ACC112 (cell line): ENCODE measurements at regions not wholly inside any gene's neighbourhood (a gene's known extent, or its start where the extent isn't known, plus 50 kb on each side); places are given as distances from the start of the nearest gene placed in this dataset.
A peak's percentile ranks its signal among the peaks of the same experiment; 100 is the strongest.
"Not testable (repeated sequence)": the region's sequence is repeated elsewhere in the genome, so short reads cannot be mapped to it uniquely, and the experiment has no call there.

Experiments
- H2AFZ ChIP-seq: fragments of 200-600 bp; sonication (generic); one replicate; pipeline ENCODE4 v1.6.0; 2017; ENCODE audit warnings: antibody characterized with exemption, low read length; ENCODE audit not compliant: unreplicated experiment
- H3K27ac ChIP-seq: fragments of 200-600 bp; sonication (generic); 2 replicates; pipeline ENCODE4 v1.5.1; 2014; ENCODE audit warnings: low read depth, mild to moderate bottlenecking, antibody characterized with exemption, low read length, moderate library complexity
- H3K27me3 ChIP-seq: fragments of 200-600 bp; sonication (generic); 2 replicates; pipeline ENCODE4 v1.6.1; 2014; ENCODE audit warnings: mild to moderate bottlenecking, antibody characterized with exemption, low read length, moderate library complexity, mixed read lengths; ENCODE audit not compliant: insufficient read depth
- H3K36me3 ChIP-seq: fragments of 200-600 bp; sonication (generic); 2 replicates; pipeline ENCODE4 v1.6.1; 2016; ENCODE audit warnings: mild to moderate bottlenecking, antibody characterized with exemption, low read length, moderate library complexity, mixed read lengths; ENCODE audit not compliant: insufficient read depth
- H3K4me1 ChIP-seq: fragments of 200-600 bp; sonication (generic); one replicate; pipeline ENCODE4 v1.6.1; 2016; ENCODE audit warnings: low read length, mixed read lengths; ENCODE audit not compliant: insufficient read depth, unreplicated experiment, control insufficient read depth
- H3K4me3 ChIP-seq: fragments of 200-600 bp; sonication (generic); 2 replicates; pipeline ENCODE4 v1.5.1; 2014; ENCODE audit warnings: mild to moderate bottlenecking, low read depth, low read length
- H3K79me2 ChIP-seq: fragments of 200-600 bp; sonication (generic); one replicate; pipeline ENCODE4 v1.6.0; 2016; ENCODE audit warnings: low read length; ENCODE audit not compliant: control insufficient read depth, unreplicated experiment, insufficient read depth

- peak overlapping the region; percentile 70; the same call in 1 of the 2 replicates for H3K27ac ChIP-seq
- H3K4me1 ChIP-seq = peaks cover 41% of the 10 kb centered on the region
- no peaks in the 10 kb centered on the region for H3K36me3 ChIP-seq
- no peak overlapping the region for H2AFZ ChIP-seq
- no peaks in the 10 kb centered on the region for H3K79me2 ChIP-seq
- H3K27me3 ChIP-seq = no peaks in the 10 kb centered on the region
- no peak overlapping the region for H3K4me3 ChIP-seq
These were observed 173.8 kb upstream of the GLRA2 start for GRCh38 chrX:14355556-14355955.

- Histone ChIP-seq H2AFZ (peak overlapping the region; percentile 14), H3K27me3 (no peaks in the 10 kb centered on the region), H3K4me3 (no peak overlapping the region; the same call in 1 of the 2 replicates), H3K36me3 (no peaks in the 10 kb centered on the region), H3K79me2 (no peaks in the 10 kb centered on the region), H3K4me1 (peaks cover 41% of the 10 kb centered on the region), H3K27ac (peak overlapping the region; percentile 67)
These were observed 174.8 kb upstream of the GLRA2 start for GRCh38 chrX:14354521-14354920.

- no peak overlapping the region for H2AFZ ChIP-seq
- H3K36me3 ChIP-seq = no peaks in the 10 kb centered on the region
- no peaks in the 10 kb centered on the region for H3K27me3 ChIP-seq
- no peak overlapping the region for H3K4me3 ChIP-seq
- peaks cover 31% of the 10 kb centered on the region for H3K4me1 ChIP-seq
- no peak overlapping the region for H3K27ac ChIP-seq
- H3K79me2 ChIP-seq = no peaks in the 10 kb centered on the region
These were observed 176.8 kb upstream of the GLRA2 start for GRCh38 chrX:14352511-14352910.

GRCh38 chrX:14351611-14352303 is 177.6 kb upstream of the GLRA2 start:
- peaks cover 24% of the 10 kb centered on the region for H3K4me1 ChIP-seq
- H3K79me2 ChIP-seq = no peaks in the 10 kb centered on the region
- H3K27ac ChIP-seq = no peak overlapping the region
- H3K4me3 ChIP-seq = no peak overlapping the region
- H3K36me3 ChIP-seq = no peaks in the 10 kb centered on the region
- H3K27me3 ChIP-seq = no peaks in the 10 kb centered on the region
- no peak overlapping the region for H2AFZ ChIP-seq

- no peak overlapping the region for H3K27ac ChIP-seq
- H3K4me1 ChIP-seq = no peaks in the 10 kb centered on the region
- no peaks in the 10 kb centered on the region for H3K27me3 ChIP-seq
These were observed 181.8 kb upstream of the GLRA2 start for GRCh38 chrX:14347523-14347922.

GRCh38 chrX:14344172-14344940 is 185.0 kb upstream of the GLRA2 start:
- no peaks in the 10 kb centered on the region for H3K27me3 ChIP-seq
- no peaks in the 10 kb centered on the region for H3K36me3 ChIP-seq
- no peaks in the 10 kb centered on the region for H3K4me1 ChIP-seq
- H2AFZ ChIP-seq = no peak overlapping the region
- H3K4me3 ChIP-seq = no peak overlapping the region
- no peak overlapping the region for H3K27ac ChIP-seq
- no peaks in the 10 kb centered on the region for H3K79me2 ChIP-seq

More at GRCh38 chrX:14347523-14347922, 181.8 kb upstream of the GLRA2 start:
- no peaks in the 10 kb centered on the region for H3K79me2 ChIP-seq
- no peaks in the 10 kb centered on the region for H3K36me3 ChIP-seq
- no peak overlapping the region for H3K4me3 ChIP-seq
- H2AFZ ChIP-seq = no peak overlapping the region

- Histone ChIP-seq H3K79me2 (no peaks in the 10 kb centered on the region), H3K27me3 (no peaks in the 10 kb centered on the region), H2AFZ (no peak overlapping the region), H3K27ac (no peak overlapping the region), H3K36me3 (no peaks in the 10 kb centered on the region), H3K4me1 (no peaks in the 10 kb centered on the region), H3K4me3 (no peak overlapping the region)
These were observed 219.9 kb upstream of the GLRA2 start for GRCh38 chrX:14309431-14309830.

GRCh38 chrX:14308976-14309375 is 220.4 kb upstream of the GLRA2 start:
- not testable (repeated sequence) for H3K4me3 ChIP-seq, H3K36me3 ChIP-seq, H3K27me3 ChIP-seq, H3K27ac ChIP-seq, H2AFZ ChIP-seq, H3K4me1 ChIP-seq, H3K79me2 ChIP-seq

GRCh38 chrX:14303891-14304290 is 225.4 kb upstream of the GLRA2 start:
- Histone ChIP-seq H3K36me3 (no peaks in the 10 kb centered on the region), H3K4me3 (no peak overlapping the region), H3K27ac (no peak overlapping the region), H3K4me1 (no peaks in the 10 kb centered on the region), H2AFZ (no peak overlapping the region), H3K27me3 (no peaks in the 10 kb centered on the region), H3K79me2 (no peaks in the 10 kb centered on the region)

GRCh38 chrX:14302561-14302960 is 226.8 kb upstream of the GLRA2 start:
- H3K79me2 ChIP-seq, H3K27ac ChIP-seq, H3K36me3 ChIP-seq, H3K4me1 ChIP-seq, H2AFZ ChIP-seq, H3K27me3 ChIP-seq, H3K4me3 ChIP-seq: not testable (repeated sequence)

- Histone ChIP-seq H3K27ac (no peak overlapping the region), H3K4me1 (no peaks in the 10 kb centered on the region), H3K36me3 (no peaks in the 10 kb centered on the region), H3K79me2 (no peaks in the 10 kb centered on the region), H2AFZ (no peak overlapping the region), H3K27me3 (no peaks in the 10 kb centered on the region), H3K4me3 (no peak overlapping the region)
These were observed 229.0 kb upstream of the GLRA2 start for GRCh38 chrX:14300376-14300775.
